ENCODE measurements at regions not wholly inside any gene's neighbourhood (a gene's known extent, or its start where the extent isn't known, plus 50 kb on each side); places are given as distances from the start of the nearest gene placed in this dataset.

DNA sequence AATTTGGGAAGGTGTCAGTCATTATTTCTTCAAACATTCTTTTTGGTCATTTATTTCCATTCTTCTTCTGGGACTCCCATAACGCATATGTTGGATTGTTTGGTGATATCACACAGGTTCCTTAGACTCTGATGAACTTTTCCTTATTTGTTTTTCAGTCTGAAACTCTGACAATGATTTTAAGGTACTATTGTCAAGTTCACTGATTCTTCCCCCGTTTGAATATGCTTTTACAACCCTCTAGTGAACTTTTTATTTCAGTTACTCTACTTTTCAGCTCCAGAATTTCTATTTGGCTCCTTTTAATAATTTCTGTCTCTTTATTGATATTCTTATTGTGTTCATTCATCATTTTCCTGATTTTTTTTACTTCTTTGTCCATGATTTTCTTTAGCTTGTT is 92.5 kb upstream of the RORB start:
- Mint-ChIP-seq H3K4me3 (no peak overlapping the region), H3K9me3 (peaks cover 26% of the 10 kb centered on the region), H3K4me1 (no peaks in the 10 kb centered on the region), H3K27me3 (ENCODE audit: low read depth) (no peaks in the 10 kb centered on the region), H3K27ac (no peak overlapping the region), H3K36me3 (no peaks in the 10 kb centered on the region)
- TF ChIP-seq, protein P1, sequence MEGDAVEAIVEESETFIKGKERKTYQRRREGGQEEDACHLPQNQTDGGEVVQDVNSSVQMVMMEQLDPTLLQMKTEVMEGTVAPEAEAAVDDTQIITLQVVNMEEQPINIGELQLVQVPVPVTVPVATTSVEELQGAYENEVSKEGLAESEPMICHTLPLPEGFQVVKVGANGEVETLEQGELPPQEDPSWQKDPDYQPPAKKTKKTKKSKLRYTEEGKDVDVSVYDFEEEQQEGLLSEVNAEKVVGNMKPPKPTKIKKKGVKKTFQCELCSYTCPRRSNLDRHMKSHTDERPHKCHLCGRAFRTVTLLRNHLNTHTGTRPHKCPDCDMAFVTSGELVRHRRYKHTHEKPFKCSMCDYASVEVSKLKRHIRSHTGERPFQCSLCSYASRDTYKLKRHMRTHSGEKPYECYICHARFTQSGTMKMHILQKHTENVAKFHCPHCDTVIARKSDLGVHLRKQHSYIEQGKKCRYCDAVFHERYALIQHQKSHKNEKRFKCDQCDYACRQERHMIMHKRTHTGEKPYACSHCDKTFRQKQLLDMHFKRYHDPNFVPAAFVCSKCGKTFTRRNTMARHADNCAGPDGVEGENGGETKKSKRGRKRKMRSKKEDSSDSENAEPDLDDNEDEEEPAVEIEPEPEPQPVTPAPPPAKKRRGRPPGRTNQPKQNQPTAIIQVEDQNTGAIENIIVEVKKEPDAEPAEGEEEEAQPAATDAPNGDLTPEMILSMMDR (IDR thresholded peaks at IDR 0.05; ENCODE audit: unreplicated experiment), result no peak
- no peak for DNase-seq (ENCODE audit: low spot score in 2 of 2, unreplicated experiment in 2 of 2)

DNA sequence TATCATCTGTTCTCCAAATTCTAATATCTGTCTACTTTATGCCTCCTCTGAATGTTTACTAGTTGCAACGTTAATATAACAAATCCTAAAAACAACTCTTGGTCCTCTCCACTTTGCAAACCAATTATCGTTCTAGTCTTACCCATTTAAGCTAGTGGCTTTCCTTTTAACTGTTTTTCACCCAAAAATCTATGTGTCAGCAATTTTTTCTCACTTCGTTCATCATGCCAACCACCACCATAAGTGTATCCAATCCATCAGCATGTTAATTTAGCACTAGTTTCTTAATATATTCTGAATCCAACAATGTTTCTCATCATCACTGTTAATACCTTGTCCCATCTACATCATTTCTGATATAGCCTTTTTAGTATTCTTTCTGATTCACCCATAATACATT is 90.0 kb upstream of the RORB start:
- no peaks in the 10 kb centered on the region for H3K4me1 Mint-ChIP-seq
- H3K27me3 Mint-ChIP-seq (ENCODE audit: low read depth), result no peaks in the 10 kb centered on the region
- H3K27ac Mint-ChIP-seq, result no peak overlapping the region
- H3K36me3 Mint-ChIP-seq, result no peaks in the 10 kb centered on the region
- no peak overlapping the region for H3K4me3 Mint-ChIP-seq
- peaks cover 29% of the 10 kb centered on the region for H3K9me3 Mint-ChIP-seq
- DNase-seq (ENCODE audit: low spot score in 2 of 2, unreplicated experiment in 2 of 2), result no peak
- TF ChIP-seq, protein P1 (IDR thresholded peaks at IDR 0.05; ENCODE audit: unreplicated experiment), result no peak

- TF ChIP-seq, protein P1 (IDR thresholded peaks at IDR 0.05; ENCODE audit: unreplicated experiment), result no peak
- Mint-ChIP-seq H3K9me3 (peaks cover 5% of the 10 kb centered on the region), H3K27me3 (ENCODE audit: low read depth) (no peaks in the 10 kb centered on the region), H3K27ac (no peak overlapping the region), H3K36me3 (no peaks in the 10 kb centered on the region), H3K4me3 (no peak overlapping the region), H3K4me1 (no peaks in the 10 kb centered on the region)
- no peak for DNase-seq (ENCODE audit: low spot score in 2 of 2, unreplicated experiment in 2 of 2)
These were observed 84.7 kb upstream of the RORB start for GRCh38 chr9:74412236-74412979.

- Mint-ChIP-seq H3K4me1 (no peaks in the 10 kb centered on the region), H3K27ac (no peak overlapping the region), H3K4me3 (no peak overlapping the region), H3K9me3 (peaks cover 5% of the 10 kb centered on the region), H3K36me3 (no peaks in the 10 kb centered on the region), H3K27me3 (ENCODE audit: low read depth) (no peaks in the 10 kb centered on the region)
- TF ChIP-seq, protein P1 (IDR thresholded peaks at IDR 0.05; ENCODE audit: unreplicated experiment), result no peak
- no peak for DNase-seq (ENCODE audit: low spot score in 2 of 2, unreplicated experiment in 2 of 2)
These were observed 83.3 kb upstream of the RORB start for GRCh38 chr9:74413876-74414275.

- H3K27me3 Mint-ChIP-seq (ENCODE audit: low read depth), result no peaks in the 10 kb centered on the region
- TF ChIP-seq, protein P1 (IDR thresholded peaks at IDR 0.05; ENCODE audit: unreplicated experiment), result no peak
- no peak overlapping the region for H3K4me3 Mint-ChIP-seq
- DNase-seq (ENCODE audit: low spot score in 2 of 2, unreplicated experiment in 2 of 2), result no peak
- H3K4me1 Mint-ChIP-seq, result no peaks in the 10 kb centered on the region
- H3K9me3 Mint-ChIP-seq, result peaks cover 5% of the 10 kb centered on the region
- H3K36me3 Mint-ChIP-seq, result no peaks in the 10 kb centered on the region
- H3K27ac Mint-ChIP-seq, result no peak overlapping the region
These were observed 82.8 kb upstream of the RORB start for GRCh38 chr9:74414325-74414724.
